ENCODE measurements at regions not wholly inside any gene's neighbourhood (a gene's known extent, or its start where the extent isn't known, plus 50 kb on each side); places are given as distances from the start of the nearest gene placed in this dataset.

DNA sequence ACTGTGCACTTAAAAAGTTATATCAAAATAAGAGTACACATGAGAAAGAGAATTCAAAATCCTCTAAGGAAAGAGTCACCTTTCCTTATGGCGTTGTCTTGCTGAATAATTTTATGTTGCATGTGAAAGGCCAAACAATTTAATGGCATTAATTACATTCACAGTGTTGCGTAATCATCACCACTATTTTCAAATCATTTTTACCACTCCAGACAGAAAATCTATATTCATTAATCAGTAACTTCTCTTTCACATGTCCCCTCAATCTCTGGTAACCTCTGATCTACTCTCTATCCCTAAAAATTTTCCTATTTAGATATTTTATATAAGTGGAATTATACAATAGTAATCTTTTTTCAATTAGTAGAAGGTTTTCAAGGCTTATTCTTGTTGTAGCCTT is 283.0 kb downstream of the CXXC4 start:
- H3K27ac ChIP-seq (ENCODE audit: low read depth, low read length) = no peak overlapping the region
- TF ChIP-seq EGR1 (IDR thresholded peaks at IDR 0.05; ENCODE audit: low read depth) = no peak
- TF ChIP-seq ELF1 (IDR thresholded peaks at IDR 0.05; ENCODE audit: borderline replicate concordance, low read depth) = no peak
- TF ChIP-seq ZBTB33 (IDR thresholded peaks at IDR 0.05; ENCODE audit: extremely low read depth, insufficient replicate concordance, low read length) = no peak
- TF ChIP-seq FOSL1 (IDR thresholded peaks at IDR 0.05; ENCODE audit: low read depth) = no peak
- no peak for TF ChIP-seq SIN3A (IDR thresholded peaks at IDR 0.05; ENCODE audit: low read depth)
- TF ChIP-seq TCF7L2 (IDR thresholded peaks at IDR 0.05; ENCODE audit: borderline replicate concordance, extremely low read depth, insufficient read depth, insufficient read length) = no peak
- TF ChIP-seq ZFX (IDR thresholded peaks at IDR 0.05) = no peak
- TF ChIP-seq, protein P1, sequence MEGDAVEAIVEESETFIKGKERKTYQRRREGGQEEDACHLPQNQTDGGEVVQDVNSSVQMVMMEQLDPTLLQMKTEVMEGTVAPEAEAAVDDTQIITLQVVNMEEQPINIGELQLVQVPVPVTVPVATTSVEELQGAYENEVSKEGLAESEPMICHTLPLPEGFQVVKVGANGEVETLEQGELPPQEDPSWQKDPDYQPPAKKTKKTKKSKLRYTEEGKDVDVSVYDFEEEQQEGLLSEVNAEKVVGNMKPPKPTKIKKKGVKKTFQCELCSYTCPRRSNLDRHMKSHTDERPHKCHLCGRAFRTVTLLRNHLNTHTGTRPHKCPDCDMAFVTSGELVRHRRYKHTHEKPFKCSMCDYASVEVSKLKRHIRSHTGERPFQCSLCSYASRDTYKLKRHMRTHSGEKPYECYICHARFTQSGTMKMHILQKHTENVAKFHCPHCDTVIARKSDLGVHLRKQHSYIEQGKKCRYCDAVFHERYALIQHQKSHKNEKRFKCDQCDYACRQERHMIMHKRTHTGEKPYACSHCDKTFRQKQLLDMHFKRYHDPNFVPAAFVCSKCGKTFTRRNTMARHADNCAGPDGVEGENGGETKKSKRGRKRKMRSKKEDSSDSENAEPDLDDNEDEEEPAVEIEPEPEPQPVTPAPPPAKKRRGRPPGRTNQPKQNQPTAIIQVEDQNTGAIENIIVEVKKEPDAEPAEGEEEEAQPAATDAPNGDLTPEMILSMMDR (IDR thresholded peaks at IDR 0.05 in 2 of 3, conservative IDR thresholded peaks at IDR 0.05 in 1 of 3; ENCODE audit: borderline replicate concordance in 1 of 3, insufficient read depth in 1 of 3, low read depth in 2 of 3, low read length in 2 of 3) = no peak
- TF ChIP-seq POLR2A (IDR thresholded peaks at IDR 0.05; ENCODE audit: borderline replicate concordance, extremely low read depth, insufficient read depth, insufficient read length) = no peak
- no peak for TF ChIP-seq SP1 (IDR thresholded peaks at IDR 0.05; ENCODE audit: low read depth)
- TF ChIP-seq CBX3 (IDR thresholded peaks at IDR 0.05; ENCODE audit: low read depth) = no peak
- no peak for TF ChIP-seq JUND (IDR thresholded peaks at IDR 0.05)
- TF ChIP-seq MAX (IDR thresholded peaks at IDR 0.05) = no peak
- no peak for TF ChIP-seq EZH2phosphoT487 (IDR thresholded peaks at IDR 0.05; ENCODE audit: borderline replicate concordance)
- TF ChIP-seq ZNF274 (IDR thresholded peaks at IDR 0.05; ENCODE audit: low read depth, low read length) = no peak
- TF ChIP-seq, protein P2, sequence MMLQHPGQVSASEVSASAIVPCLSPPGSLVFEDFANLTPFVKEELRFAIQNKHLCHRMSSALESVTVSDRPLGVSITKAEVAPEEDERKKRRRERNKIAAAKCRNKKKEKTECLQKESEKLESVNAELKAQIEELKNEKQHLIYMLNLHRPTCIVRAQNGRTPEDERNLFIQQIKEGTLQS (IDR thresholded peaks at IDR 0.05) = no peak
- no peaks in the 10 kb centered on the region for H3K27me3 ChIP-seq (ENCODE audit: insufficient read depth, low read length)
- ChIA-PET RAD21 (ENCODE audit: low non-redundant PET in 1 of 2, low total read pairs in 2 of 2, uncharacterized antibody in 2 of 2, unreplicated experiment in 2 of 2) (no interaction called here), CTCF (no interaction called here), POLR2A (no interaction called here)
- DNase-seq (ENCODE audit: low read depth, low spot score) = no peak
- no peak for ATAC-seq
- no peaks in the 10 kb centered on the region for H3K79me2 ChIP-seq (ENCODE audit: insufficient read depth, low read length)
- H3K9me2 ChIP-seq (ENCODE audit: insufficient read depth) = no peaks in the 10 kb centered on the region
- H2AFZ ChIP-seq (ENCODE audit: low read depth, low read length, poor library complexity, severe bottlenecking) = no peak overlapping the region
- H3K9me3 ChIP-seq (ENCODE audit: control insufficient read depth in 1 of 2, insufficient read depth in 1 of 2, low read depth in 1 of 2, low read length in 2 of 2) = no peaks in the 10 kb centered on the region
- no peak overlapping the region for H3K9ac ChIP-seq (ENCODE audit: low read length)
- H4K20me1 ChIP-seq (ENCODE audit: insufficient read depth) = no peaks in the 10 kb centered on the region
- intact Hi-C loops (cut with micrococcal nuclease) = no loop called here
- no peaks in the 10 kb centered on the region for H3K4me1 ChIP-seq (ENCODE audit: control insufficient read depth in 1 of 2, insufficient read depth in 2 of 2, low read length in 2 of 2)
- H3K4me2 ChIP-seq (ENCODE audit: low read length) = no peak overlapping the region
- BruUV-seq (replicated peaks) = no TSS peak
- H3K36me3 ChIP-seq (ENCODE audit: control insufficient read depth in 1 of 2, insufficient read depth in 2 of 2, low read length in 2 of 2) = no peaks in the 10 kb centered on the region
- no peak overlapping the region for H3K4me3 ChIP-seq (replicated peaks in 1 of 2; ENCODE audit: low read depth in 1 of 2, low read length in 2 of 2)
